DND-41 (cell line): ENCODE measurements at regions not wholly inside any gene's neighbourhood (a gene's known extent, or its start where the extent isn't known, plus 50 kb on each side); places are given as distances from the start of the nearest gene placed in this dataset.

Experiments
- EZH2 ChIP-seq: IDR thresholded peaks from 3 replicates; pipeline ENCODE4 v1.6.1; 2012; ENCODE audit warnings: borderline replicate concordance, low read depth, mild to moderate bottlenecking, moderate library complexity, low read length, inconsistent platforms; ENCODE audit not compliant: severe bottlenecking
- TF ChIP-seq, protein P1 (sequence below): IDR thresholded peaks from 2 replicates; pipeline ENCODE4 v1.5.1; 2012; ENCODE audit warnings: borderline replicate concordance, low read length, moderate library complexity, mild to moderate bottlenecking; ENCODE audit not compliant: poor library complexity, severe bottlenecking; ENCODE audit errors: extremely low read depth

DNA sequence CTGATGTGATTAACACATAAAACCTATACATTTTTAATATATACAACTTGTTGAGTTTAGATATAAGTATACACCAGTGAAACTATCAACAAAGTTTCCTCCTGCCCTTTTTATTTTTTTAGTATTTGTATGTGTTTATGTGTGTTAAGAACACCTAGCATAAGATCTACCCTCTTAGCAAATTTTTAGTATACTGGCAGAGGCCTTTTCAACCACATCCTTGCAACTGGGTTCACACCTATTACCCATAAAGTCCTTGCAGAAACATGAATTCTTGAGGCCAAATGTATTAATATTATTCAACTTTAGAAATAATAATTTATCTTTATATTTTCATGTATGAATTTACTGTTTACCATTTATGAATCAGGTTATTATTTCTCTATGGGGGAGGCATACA is 119.7 kb upstream of the CRIM1 start:
- TF ChIP-seq, protein P1, sequence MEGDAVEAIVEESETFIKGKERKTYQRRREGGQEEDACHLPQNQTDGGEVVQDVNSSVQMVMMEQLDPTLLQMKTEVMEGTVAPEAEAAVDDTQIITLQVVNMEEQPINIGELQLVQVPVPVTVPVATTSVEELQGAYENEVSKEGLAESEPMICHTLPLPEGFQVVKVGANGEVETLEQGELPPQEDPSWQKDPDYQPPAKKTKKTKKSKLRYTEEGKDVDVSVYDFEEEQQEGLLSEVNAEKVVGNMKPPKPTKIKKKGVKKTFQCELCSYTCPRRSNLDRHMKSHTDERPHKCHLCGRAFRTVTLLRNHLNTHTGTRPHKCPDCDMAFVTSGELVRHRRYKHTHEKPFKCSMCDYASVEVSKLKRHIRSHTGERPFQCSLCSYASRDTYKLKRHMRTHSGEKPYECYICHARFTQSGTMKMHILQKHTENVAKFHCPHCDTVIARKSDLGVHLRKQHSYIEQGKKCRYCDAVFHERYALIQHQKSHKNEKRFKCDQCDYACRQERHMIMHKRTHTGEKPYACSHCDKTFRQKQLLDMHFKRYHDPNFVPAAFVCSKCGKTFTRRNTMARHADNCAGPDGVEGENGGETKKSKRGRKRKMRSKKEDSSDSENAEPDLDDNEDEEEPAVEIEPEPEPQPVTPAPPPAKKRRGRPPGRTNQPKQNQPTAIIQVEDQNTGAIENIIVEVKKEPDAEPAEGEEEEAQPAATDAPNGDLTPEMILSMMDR: no peak
- TF ChIP-seq EZH2: no peak
